BLaER1 treated with 17β-estradiol and CSF1 and Interleukin-3, amounts not matched to agents 10 nM and 100 nM (cell line): ENCODE measurements at regions not wholly inside any gene's neighbourhood (a gene's known extent, or its start where the extent isn't known, plus 50 kb on each side); places are given as distances from the start of the nearest gene placed in this dataset.

Experiments
- H3K27ac ChIP-seq, 11 experiments: shearing (Covaris generic); formaldehyde crosslinking; 2 replicates each; pipeline ENCODE4 v1.8.1; 2022
- H3K27me3 ChIP-seq, 11 experiments: shearing (Covaris generic); formaldehyde crosslinking; 2 replicates each; pipeline ENCODE4 v1.8.1; 2022
- H3K36me3 ChIP-seq, 11 experiments: shearing (Covaris generic); formaldehyde crosslinking; 2 replicates each; pipeline ENCODE4 v1.8.1; 2022
- H3K4me1 ChIP-seq, 10 experiments: shearing (Covaris generic); formaldehyde crosslinking; 2 replicates each; pipeline ENCODE4 v1.8.1; 2022
- H3K4me2 ChIP-seq, 11 experiments: shearing (Covaris generic); formaldehyde crosslinking; 2 replicates each; pipeline ENCODE4 v1.8.1; 2022
- H3K4me3 ChIP-seq, 10 experiments: shearing (Covaris generic); formaldehyde crosslinking; 2 replicates each; pipeline ENCODE4 v1.8.1; 2022
- H3K9ac ChIP-seq, 11 experiments: shearing (Covaris generic); formaldehyde crosslinking; 2 replicates each; pipeline ENCODE4 v1.8.1; 2022
- H3K9me3 ChIP-seq, 11 experiments: shearing (Covaris generic); formaldehyde crosslinking; replicated peaks in 1 of 11; 2 replicates each; pipeline ENCODE4 v1.8.1; 2022
- H4K20me1 ChIP-seq, 11 experiments: shearing (Covaris generic); formaldehyde crosslinking; 2 replicates each; pipeline ENCODE4 v1.8.1; 2022
- Cebpa-rat ChIP-seq, 11 experiments: shearing (Covaris generic); IDR thresholded peaks; 2 replicates each; pipeline ENCODE4 v1.8.1; 2022

DNA sequence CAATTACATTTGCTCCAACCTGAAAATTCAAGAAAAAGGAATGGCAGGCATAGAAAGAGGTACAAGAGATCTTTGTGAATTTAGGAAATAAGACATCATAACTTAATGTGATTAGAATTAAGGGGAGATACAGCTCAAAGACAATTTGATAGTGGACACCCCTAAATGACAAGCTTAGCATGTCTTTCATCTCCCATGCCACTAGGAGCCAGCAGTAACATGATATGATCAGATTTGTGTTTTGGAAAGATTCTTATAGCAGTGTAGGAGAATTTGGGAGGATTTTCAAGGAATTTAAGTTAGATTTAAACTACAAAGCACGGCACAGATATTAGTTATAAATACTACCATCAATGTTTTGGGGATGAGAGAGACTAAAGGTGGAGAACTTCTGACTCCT is 340.8 kb downstream of the RDH14 start:
- Histone ChIP-seq H3K9ac (no peak overlapping the region), H3K36me3 (no peaks in the 10 kb centered on the region), H4K20me1 (no peaks in the 10 kb centered on the region), H3K27me3 (no peaks in the 10 kb centered on the region), H3K4me2 (no peak overlapping the region), H3K4me1 (peaks cover 0 to 7% (median 6%) of the 10 kb centered on the region in 10 experiments; a peak in 9 of 20 replicates), H3K4me3 (no peak overlapping the region), H3K27ac (no peak overlapping the region), H3K9me3 (no peaks in the 10 kb centered on the region)
- no peak for TF ChIP-seq Cebpa-rat (IDR thresholded peaks at IDR 0.05)

DNA sequence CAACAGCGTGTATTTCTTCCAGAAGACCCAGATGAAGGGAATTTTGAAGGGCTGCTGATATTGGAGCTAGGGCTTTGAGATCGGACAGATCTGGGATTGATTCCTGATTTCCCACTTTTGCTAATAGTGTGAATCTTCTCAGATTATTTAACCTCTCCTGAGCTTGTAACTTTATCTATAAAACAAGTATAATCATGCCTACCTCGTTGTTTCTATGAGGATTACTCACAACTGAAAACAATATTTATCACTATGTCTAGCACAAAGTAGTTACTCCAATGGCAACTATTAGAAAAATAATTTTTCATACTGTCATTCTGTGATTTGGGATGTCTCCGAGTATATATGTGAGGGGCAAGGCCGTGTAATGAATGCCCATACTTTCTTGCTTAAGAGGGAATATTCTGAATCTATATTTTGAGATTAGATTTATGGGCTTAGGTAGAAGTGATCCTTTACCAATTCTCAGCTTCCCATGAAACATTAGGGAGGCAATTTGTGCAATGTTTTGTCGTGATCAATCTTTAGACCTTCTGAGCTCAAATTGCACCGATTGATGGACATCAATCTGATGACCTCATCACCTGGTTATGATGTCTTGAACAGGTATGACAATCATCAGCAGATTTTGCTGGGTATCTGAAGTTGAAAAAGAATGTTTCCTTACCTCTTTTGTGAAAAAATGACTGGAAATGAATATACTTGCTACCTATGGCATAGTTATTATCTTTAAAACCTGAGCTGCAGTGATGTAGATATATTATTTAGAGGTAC is 339.9 kb downstream of the KCNS3 start:
- Histone ChIP-seq H4K20me1 (no peaks in the 10 kb centered on the region), H3K27ac (no peak overlapping the region), H3K4me2 (no peak overlapping the region), H3K4me3 (no peak overlapping the region), H3K36me3 (no peaks in the 10 kb centered on the region), H3K9me3 (no peaks in the 10 kb centered on the region), H3K4me1 (peaks cover 0 to 7% (median 6%) of the 10 kb centered on the region in 10 experiments; a peak in 9 of 20 replicates), H3K9ac (no peak overlapping the region), H3K27me3 (no peaks in the 10 kb centered on the region)
- TF ChIP-seq Cebpa-rat (IDR thresholded peaks at IDR 0.05) = no peak

DNA sequence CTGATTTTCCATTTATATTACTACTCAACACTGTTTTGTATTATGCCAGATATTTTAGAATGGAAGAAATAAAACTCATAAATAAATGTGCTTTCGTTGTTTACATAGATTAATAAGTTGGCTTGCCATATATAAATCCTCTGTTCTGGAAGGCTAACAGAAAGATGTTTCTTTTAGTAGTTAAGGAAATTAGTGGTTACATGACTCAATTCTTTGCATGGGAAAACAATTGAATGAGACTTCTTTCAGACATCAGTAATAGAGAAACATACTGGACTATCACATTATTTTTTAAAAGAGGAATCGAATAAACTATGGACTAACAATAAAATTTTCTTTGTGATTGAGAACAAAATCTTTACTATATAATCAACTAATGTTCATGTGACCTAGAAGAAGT is 336.5 kb downstream of the KCNS3 start:
- Histone ChIP-seq H3K36me3 (no peaks in the 10 kb centered on the region), H3K9me3 (no peaks in the 10 kb centered on the region), H3K4me2 (no peak overlapping the region), H3K27me3 (no peaks in the 10 kb centered on the region), H4K20me1 (no peaks in the 10 kb centered on the region), H3K27ac (no peak overlapping the region), H3K9ac (no peak overlapping the region), H3K4me1 (no peaks in the 10 kb centered on the region), H3K4me3 (no peak overlapping the region)
- no peak for TF ChIP-seq Cebpa-rat (IDR thresholded peaks at IDR 0.05)

DNA sequence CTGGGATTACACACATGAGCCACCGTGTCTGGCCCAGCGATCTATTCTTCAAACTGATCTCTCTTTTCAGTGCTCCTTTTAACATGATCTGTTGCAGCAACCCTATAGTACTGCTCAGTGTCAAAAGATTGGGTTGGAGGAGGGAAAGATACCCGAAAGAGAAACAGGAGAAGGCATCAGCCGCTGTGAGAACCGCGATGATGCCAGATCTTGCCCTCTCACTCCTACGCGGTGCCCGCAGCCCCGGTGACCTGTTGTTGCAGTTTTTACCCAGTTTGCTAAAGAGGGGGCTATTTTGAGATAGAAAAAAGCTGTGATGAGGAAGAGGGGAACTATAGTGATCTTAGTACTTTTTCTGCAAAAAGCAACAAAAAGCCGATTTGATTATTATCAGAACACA is 335.5 kb downstream of the KCNS3 start:
- no peak for TF ChIP-seq Cebpa-rat (IDR thresholded peaks at IDR 0.05)
- no peaks in the 10 kb centered on the region for H4K20me1 ChIP-seq
- H3K27me3 ChIP-seq = no peaks in the 10 kb centered on the region
- no peak overlapping the region for H3K9ac ChIP-seq
- no peak overlapping the region for H3K27ac ChIP-seq
- H3K4me2 ChIP-seq = no peak overlapping the region
- H3K4me3 ChIP-seq = no peak overlapping the region
- H3K4me1 ChIP-seq = no peaks in the 10 kb centered on the region
- H3K9me3 ChIP-seq = no peaks in the 10 kb centered on the region
- H3K36me3 ChIP-seq = no peaks in the 10 kb centered on the region

DNA sequence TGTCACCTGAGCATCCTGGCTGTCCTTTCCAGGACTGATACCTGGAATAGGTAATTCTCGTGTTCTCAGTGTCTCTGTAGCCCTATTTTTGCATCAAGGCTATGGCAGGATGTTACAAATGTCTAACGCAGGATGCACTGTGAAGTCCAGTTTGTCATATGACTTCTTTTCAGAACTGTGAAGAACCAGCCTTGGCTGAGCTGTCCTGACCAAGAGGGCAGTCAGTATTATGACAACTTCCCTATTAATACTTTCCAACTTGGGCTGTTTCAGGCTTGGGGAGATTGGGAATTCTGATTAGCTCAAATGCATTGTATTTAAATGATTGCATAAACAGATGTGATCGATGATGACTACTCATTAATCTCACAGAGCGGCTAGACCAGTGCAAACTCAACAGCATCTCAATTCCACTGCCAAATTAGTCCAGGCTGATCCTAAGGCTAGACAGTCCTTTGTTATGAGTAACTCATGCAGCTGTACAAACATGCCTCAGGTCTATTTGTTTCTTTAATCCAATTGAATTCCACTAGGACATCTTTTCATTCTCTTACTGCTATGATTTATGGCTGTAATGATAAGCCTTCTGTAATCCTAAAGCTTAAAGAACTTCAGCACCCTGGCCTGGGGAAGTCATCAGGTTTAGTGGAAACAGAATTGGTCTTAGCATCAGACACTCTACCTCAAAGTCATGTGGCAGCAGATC is 331.6 kb downstream of the KCNS3 start:
- H3K27ac ChIP-seq = no peak overlapping the region
- no peaks in the 10 kb centered on the region for H4K20me1 ChIP-seq
- no peak for TF ChIP-seq Cebpa-rat (IDR thresholded peaks at IDR 0.05)
- H3K9me3 ChIP-seq = no peaks in the 10 kb centered on the region
- H3K36me3 ChIP-seq = no peaks in the 10 kb centered on the region
- no peak overlapping the region for H3K4me3 ChIP-seq
- H3K4me1 ChIP-seq = no peaks in the 10 kb centered on the region
- H3K9ac ChIP-seq = no peak overlapping the region
- no peak overlapping the region for H3K4me2 ChIP-seq
- H3K27me3 ChIP-seq = no peaks in the 10 kb centered on the region

DNA sequence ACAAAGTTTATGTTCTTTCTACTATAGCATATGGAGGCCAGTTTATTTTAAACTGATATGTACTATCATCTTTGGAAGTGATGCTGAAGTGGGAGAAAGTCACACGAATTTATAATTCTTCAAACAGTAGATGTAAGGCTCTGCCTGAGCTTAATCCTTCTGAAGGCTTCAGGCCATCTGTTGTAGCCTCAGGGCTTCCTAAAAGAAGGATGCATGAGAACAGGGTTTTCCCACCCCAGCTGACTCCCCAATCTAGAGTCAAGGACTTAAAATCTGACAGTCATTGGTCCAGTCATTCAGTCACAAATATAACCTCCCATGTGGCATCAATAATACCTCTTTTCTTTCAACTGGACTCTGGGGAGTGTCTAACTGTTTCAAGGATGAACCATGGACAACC is 330.5 kb downstream of the KCNS3 start:
- no peaks in the 10 kb centered on the region for H3K27me3 ChIP-seq
- no peaks in the 10 kb centered on the region for H3K4me1 ChIP-seq
- H3K36me3 ChIP-seq = no peaks in the 10 kb centered on the region
- H3K9ac ChIP-seq = no peak overlapping the region
- H3K4me3 ChIP-seq = no peak overlapping the region
- H4K20me1 ChIP-seq = no peaks in the 10 kb centered on the region
- no peak overlapping the region for H3K4me2 ChIP-seq
- no peak for TF ChIP-seq Cebpa-rat (IDR thresholded peaks at IDR 0.05)
- H3K27ac ChIP-seq = no peak overlapping the region
- no peaks in the 10 kb centered on the region for H3K9me3 ChIP-seq

DNA sequence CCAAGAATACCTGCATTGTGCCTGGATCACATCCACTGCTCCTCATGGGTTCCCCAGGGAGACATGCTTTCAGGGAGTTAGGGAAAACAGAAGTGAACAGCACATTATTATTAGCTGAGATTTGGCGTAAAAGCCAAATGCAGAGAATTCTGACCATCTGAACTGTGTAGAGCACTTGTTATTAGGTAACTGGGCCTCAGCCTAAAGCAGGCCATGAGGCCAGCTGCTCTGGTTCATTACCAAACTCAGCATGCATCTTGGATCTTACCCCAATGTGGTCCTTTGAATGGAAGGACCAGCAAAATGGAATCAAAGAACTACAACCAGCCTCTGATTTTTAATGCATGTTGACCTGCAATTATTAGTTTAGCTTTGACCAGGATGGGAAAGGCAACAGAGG is 322.3 kb downstream of the KCNS3 start:
- no peaks in the 10 kb centered on the region for H3K27me3 ChIP-seq
- no peaks in the 10 kb centered on the region for H3K9me3 ChIP-seq
- H3K4me3 ChIP-seq = no peak overlapping the region
- no peak overlapping the region for H3K9ac ChIP-seq
- H3K4me1 ChIP-seq = no peaks in the 10 kb centered on the region
- H4K20me1 ChIP-seq = no peaks in the 10 kb centered on the region
- H3K36me3 ChIP-seq = no peaks in the 10 kb centered on the region
- no peak for TF ChIP-seq Cebpa-rat (IDR thresholded peaks at IDR 0.05)
- no peak overlapping the region for H3K4me2 ChIP-seq
- no peak overlapping the region for H3K27ac ChIP-seq

DNA sequence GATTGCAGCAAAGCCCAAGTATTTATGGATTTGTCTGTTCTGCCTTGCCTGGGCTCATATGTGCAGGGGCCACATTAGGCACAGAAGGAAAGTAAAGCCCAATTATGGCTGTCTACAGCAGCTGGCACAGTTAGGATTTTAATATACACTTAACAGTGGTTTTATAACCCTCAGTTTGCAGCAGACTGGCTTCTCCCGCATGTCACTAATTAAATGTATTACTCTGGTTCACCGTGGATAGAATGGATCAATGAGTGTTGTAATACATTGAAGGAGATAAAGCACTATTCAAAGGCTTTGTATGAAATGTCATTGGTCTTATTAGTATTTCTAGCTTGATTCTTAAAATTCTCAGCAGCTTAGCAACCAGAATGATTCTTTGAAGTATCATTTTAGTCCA is 320.2 kb downstream of the KCNS3 start:
- no peak overlapping the region for H3K27ac ChIP-seq
- no peak overlapping the region for H3K9ac ChIP-seq
- no peaks in the 10 kb centered on the region for H4K20me1 ChIP-seq
- H3K27me3 ChIP-seq = no peaks in the 10 kb centered on the region
- no peaks in the 10 kb centered on the region for H3K4me1 ChIP-seq
- TF ChIP-seq Cebpa-rat (IDR thresholded peaks at IDR 0.05) = no peak
- H3K36me3 ChIP-seq = no peaks in the 10 kb centered on the region
- H3K4me3 ChIP-seq = no peak overlapping the region
- no peak overlapping the region for H3K4me2 ChIP-seq
- H3K9me3 ChIP-seq = no peaks in the 10 kb centered on the region

DNA sequence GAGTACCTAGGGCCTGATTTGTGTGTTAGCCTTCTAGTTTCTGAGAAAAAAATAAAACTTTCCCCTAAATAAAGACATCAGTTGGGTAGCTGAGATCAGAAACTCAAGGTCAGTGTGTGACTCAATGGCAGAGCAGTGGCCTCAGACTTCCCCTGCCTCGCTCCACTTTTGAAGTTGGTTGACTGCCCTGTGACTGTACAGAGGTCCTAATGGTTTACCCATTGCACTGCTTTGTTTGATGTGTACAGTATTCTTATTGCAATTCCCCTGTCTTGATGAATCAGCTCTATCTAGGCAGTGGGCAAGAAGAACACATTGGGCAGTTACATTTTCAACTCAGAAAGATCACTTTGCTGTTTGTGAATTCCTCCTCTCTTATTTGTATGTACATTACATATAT is 315.7 kb downstream of the KCNS3 start:
- H4K20me1 ChIP-seq = no peaks in the 10 kb centered on the region
- no peaks in the 10 kb centered on the region for H3K27me3 ChIP-seq
- H3K4me3 ChIP-seq = no peak overlapping the region
- no peaks in the 10 kb centered on the region for H3K4me1 ChIP-seq
- no peak overlapping the region for H3K4me2 ChIP-seq
- H3K9ac ChIP-seq = no peak overlapping the region
- H3K27ac ChIP-seq = no peak overlapping the region
- H3K9me3 ChIP-seq = no peaks in the 10 kb centered on the region
- H3K36me3 ChIP-seq = no peaks in the 10 kb centered on the region
- TF ChIP-seq Cebpa-rat (IDR thresholded peaks at IDR 0.05) = no peak
